Stimulated activated naive CD8-positive, alpha-beta T cell treated with anti-CD3 and anti-CD28 coated beads, Interleukin-15, amount 100 ng/mL, for 72 hours (primary cell): ENCODE measurements at regions not wholly inside any gene's neighbourhood (a gene's known extent, or its start where the extent isn't known, plus 50 kb on each side); places are given as distances from the start of the nearest gene placed in this dataset.

Experiments used
- ATAC-seq: fragments of 150-1000 bp; cut with Tn5 transposase; 2 replicates; pipeline ENCODE4 v1.10.0; 2021; ENCODE audit warnings: mild to moderate bottlenecking, moderate library complexity
- DNase-seq, 2 donors: peaks; one replicate each; pipeline ENCODE4 v3.0.0; 2021 to 2022
- H3K27ac Mint-ChIP-seq, 2 donors: one replicate each; pipeline ENCODE4 v1.8.0; 2022; ENCODE audit warnings: mild to moderate bottlenecking in 2 of 2, mixed read lengths in 2 of 2, moderate library complexity in 2 of 2
- H3K27me3 Mint-ChIP-seq: one replicate; pipeline ENCODE4 v1.8.0; 2022; ENCODE audit warnings: mixed read lengths
- H3K4me1 Mint-ChIP-seq: one replicate; pipeline ENCODE4 v1.8.0; 2022; ENCODE audit warnings: mild to moderate bottlenecking, mixed read lengths
- H3K4me3 Mint-ChIP-seq, 2 donors: one replicate each; pipeline ENCODE4 v1.8.0; 2022; ENCODE audit warnings: mild to moderate bottlenecking in 2 of 2, mixed read lengths in 2 of 2, moderate library complexity in 1 of 2
- H3K9me3 Mint-ChIP-seq, 2 donors: one replicate each; pipeline ENCODE4 v1.8.0; 2022; ENCODE audit warnings: mixed read lengths in 2 of 2

GRCh38 chr6:14058735-14059134 lies 58.8 kb upstream of the CD83 start:
- ATAC-seq: no peak
- no peaks in the 10 kb centered on the region for H3K4me1 Mint-ChIP-seq
- no peak overlapping the region for H3K27ac Mint-ChIP-seq
- peaks cover 41% of the 10 kb centered on the region for H3K27me3 Mint-ChIP-seq
- H3K4me3 Mint-ChIP-seq: no peak overlapping the region
- H3K9me3 Mint-ChIP-seq: peaks cover 0 to 6% of the 10 kb centered on the region in 2 donors
- DNase-seq: no peak

- no peak for DNase-seq
- H3K27me3 Mint-ChIP-seq: peaks cover 41% of the 10 kb centered on the region
- H3K4me1 Mint-ChIP-seq: no peaks in the 10 kb centered on the region
- no peak overlapping the region for H3K4me3 Mint-ChIP-seq
- H3K9me3 Mint-ChIP-seq: peaks cover 0 to 6% of the 10 kb centered on the region in 2 donors
- no peak overlapping the region for H3K27ac Mint-ChIP-seq
- no peak for ATAC-seq
These were observed 57.7 kb upstream of the CD83 start for GRCh38 chr6:14059791-14060436.

- DNase-seq (no peak), ATAC-seq (no peak)
- Mint-ChIP-seq H3K9me3 (peaks cover 0 to 6% of the 10 kb centered on the region in 2 donors), H3K4me1 (no peaks in the 10 kb centered on the region), H3K27me3 (peaks cover 41% of the 10 kb centered on the region), H3K4me3 (no peak overlapping the region), H3K27ac (no peak overlapping the region)
These were observed 56.6 kb upstream of the CD83 start for GRCh38 chr6:14060971-14061370.

GRCh38 chr6:14061643-14062042 lies 55.9 kb upstream of the CD83 start:
- ATAC-seq: no peak
- H3K4me1 Mint-ChIP-seq: peaks cover 2% of the 10 kb centered on the region
- H3K27me3 Mint-ChIP-seq: peaks cover 41% of the 10 kb centered on the region
- DNase-seq: no peak
- no peak overlapping the region for H3K4me3 Mint-ChIP-seq
- H3K9me3 Mint-ChIP-seq: peaks cover 0 to 6% of the 10 kb centered on the region in 2 donors
- H3K27ac Mint-ChIP-seq: no peak overlapping the region

- Mint-ChIP-seq H3K27ac (no peak overlapping the region), H3K4me1 (peaks cover 10% of the 10 kb centered on the region), H3K27me3 (peaks cover 41% of the 10 kb centered on the region), H3K9me3 (peaks cover 0 to 6% of the 10 kb centered on the region in 2 donors), H3K4me3 (no peak overlapping the region)
- DNase-seq (no peak), ATAC-seq (no peak)
These were observed 55.1 kb upstream of the CD83 start for GRCh38 chr6:14062345-14063029.

- H3K4me1 Mint-ChIP-seq: peaks cover 22% of the 10 kb centered on the region
- DNase-seq (no peak), ATAC-seq (no peak)
- no peak overlapping the region for H3K27ac Mint-ChIP-seq
- H3K4me3 Mint-ChIP-seq: no peak overlapping the region
- H3K27me3 Mint-ChIP-seq: peaks cover 30% of the 10 kb centered on the region
- H3K9me3 Mint-ChIP-seq: peaks cover 0 to 6% of the 10 kb centered on the region in 2 donors
These were observed 53.8 kb upstream of the CD83 start for GRCh38 chr6:14063756-14064155.

- Mint-ChIP-seq H3K4me1 (peaks cover 26% of the 10 kb centered on the region), H3K27ac (peak overlapping the region in 1 of 2 donors; percentile 10), H3K9me3 (peaks cover 0 to 6% of the 10 kb centered on the region in 2 donors), H3K4me3 (no peak overlapping the region), H3K27me3 (peaks cover 15% of the 10 kb centered on the region)
- ATAC-seq (no peak), DNase-seq (no peak)
These were observed 52.2 kb upstream of the CD83 start for GRCh38 chr6:14065350-14065749.

- Mint-ChIP-seq H3K27ac (peak overlapping the region in 1 of 2 donors; percentile 72), H3K9me3 (peaks cover 0 to 6% of the 10 kb centered on the region in 2 donors), H3K4me1 (peaks cover 37% of the 10 kb centered on the region), H3K4me3 (peak overlapping the region; percentile 52 to 72), H3K27me3 (peaks cover 8% of the 10 kb centered on the region)
- peak; percentile 76 for ATAC-seq
- DNase-seq: no peak
These were observed 50.7 kb upstream of the CD83 start for GRCh38 chr6:14066782-14067406.

GRCh38 chr6:14067656-14068055 lies 49.9 kb upstream of the CD83 start:
- H3K4me1 Mint-ChIP-seq: peaks cover 43% of the 10 kb centered on the region

More at GRCh38 chr6:14067656-14068055, 49.9 kb upstream of the CD83 start:
- H3K27me3 Mint-ChIP-seq: peaks cover under 1% of the 10 kb centered on the region
- H3K9me3 Mint-ChIP-seq: no peaks in the 10 kb centered on the region
- peak; percentile 2 for ATAC-seq
- DNase-seq: no peak
- H3K4me3 Mint-ChIP-seq: peak overlapping the region; percentile 27 to 31
- H3K27ac Mint-ChIP-seq: no peak overlapping the region
